SK-N-SH (cell line): ENCODE measurements at regions not wholly inside any gene's neighbourhood (a gene's known extent, or its start where the extent isn't known, plus 50 kb on each side); places are given as distances from the start of the nearest gene placed in this dataset.

Source experiments
- CTCF ChIA-PET: fragments of 300-600, 350-600 bp; formaldehyde crosslinking; extraction: SDS; loops from one replicate; lab custom pipeline; 2021; lab: Yijun Ruan, JAX
- POLR2A ChIA-PET: fragments of 350-600 bp; sonication (Branson Sonifier 250); formaldehyde crosslinking; extraction: SDS; loops from one replicate; lab custom pipeline; 2020; ENCODE audit warnings: antibody characterized with exemption, inconsistent platforms; lab: Yijun Ruan, JAX
- DNase-seq: peaks from one replicate; pipeline ENCODE4 v3.0.0; 2012
- H2AFZ ChIP-seq: fragments of 200-600 bp; sonication (generic); 2 replicates; pipeline ENCODE4 v1.8.1; 2016; ENCODE audit warnings: antibody characterized with exemption, mild to moderate bottlenecking, low read depth
- H3F3A ChIP-seq: fragments of 200-600 bp; sonication (generic); replicated peaks from 2 replicates; pipeline ENCODE3; 2016; ENCODE audit warnings: antibody characterized with exemption, mild to moderate bottlenecking; ENCODE audit not compliant: insufficient read depth
- H3K27ac ChIP-seq, 2 experiments: fragments of 200-500 bp in 1 of 2; fragments of 200-600 bp in 1 of 2; sonication (Bioruptor generic) in 1 of 2; sonication (generic), shearing (Covaris generic) in 1 of 2; 2 replicates each; pipeline versions ENCODE4 v1.5.1 to v1.6.1; 2014 to 2016; ENCODE audit warnings: low read depth in 2 of 2, inconsistent platforms in 1 of 2, low read length in 1 of 2, mild to moderate bottlenecking in 1 of 2, mixed read lengths in 1 of 2
- H3K27me3 ChIP-seq: fragments of 200-600 bp; sonication (generic), shearing (Covaris generic); 2 replicates; pipeline ENCODE4 v1.6.1; 2016; ENCODE audit warnings: mixed run types; ENCODE audit not compliant: insufficient read depth
- H3K36me3 ChIP-seq, 2 experiments: fragments of 200-500 bp in 1 of 2; fragments of 200-600 bp in 1 of 2; sonication (Bioruptor generic) in 1 of 2; sonication (generic) in 1 of 2; replicated peaks in 1 of 2; 2 replicates each; pipeline versions ENCODE3 to v1.5.1; 2014 to 2016; ENCODE audit warnings: low read length in 1 of 2, mild to moderate bottlenecking in 1 of 2; ENCODE audit not compliant: insufficient read depth in 2 of 2, control insufficient read depth in 1 of 2
- H3K4me1 ChIP-seq, 2 experiments: fragments of 200-500 bp in 1 of 2; fragments of 200-600 bp in 1 of 2; sonication (Bioruptor generic) in 1 of 2; sonication (generic), shearing (Covaris generic) in 1 of 2; 2 replicates each; pipeline versions ENCODE4 v1.5.1 to v1.6.1; 2014 to 2016; ENCODE audit warnings: low read depth in 1 of 2, low read length in 1 of 2, mixed run types in 1 of 2; ENCODE audit not compliant: insufficient read depth in 2 of 2, control insufficient read depth in 1 of 2
- H3K4me2 ChIP-seq: fragments of 200-600 bp; sonication (generic), shearing (Covaris generic); 2 replicates; pipeline ENCODE4 v1.6.1; 2017; ENCODE audit warnings: mixed run types
- H3K4me3 ChIP-seq, 2 experiments: fragments of 200-500 bp in 1 of 2; fragments of 200-600 bp in 1 of 2; sonication (Bioruptor generic) in 1 of 2; sonication (generic), shearing (Covaris generic) in 1 of 2; 2 replicates each; pipeline versions ENCODE4 v1.5.1 to v1.8.1; 2014 to 2016; ENCODE audit warnings: low read depth in 2 of 2, inconsistent platforms in 1 of 2, low read length in 1 of 2, mild to moderate bottlenecking in 1 of 2, mixed read lengths in 1 of 2, moderate library complexity in 1 of 2
- H3K79me2 ChIP-seq: fragments of 200-600 bp; sonication (generic); 2 replicates; pipeline ENCODE4 v1.8.1; 2017; ENCODE audit warnings: mild to moderate bottlenecking; ENCODE audit not compliant: insufficient read depth
- H3K9ac ChIP-seq: fragments of 200-600 bp; sonication (generic); 2 replicates; pipeline ENCODE4 v1.6.1; 2017; ENCODE audit warnings: mixed run types
- H3K9me2 ChIP-seq: fragments of 200-600 bp; sonication (generic); 2 replicates; pipeline ENCODE4 v1.6.1; 2017; ENCODE audit warnings: mixed run types
- H3K9me3 ChIP-seq: fragments of 200-600 bp; sonication (generic); 2 replicates; pipeline ENCODE4 v1.6.1; 2017; ENCODE audit warnings: mixed run types, mild to moderate bottlenecking, moderate library complexity
- H4K20me1 ChIP-seq: fragments of 200-600 bp; sonication (generic); 2 replicates; pipeline ENCODE4 v1.6.1; 2017; ENCODE audit warnings: mild to moderate bottlenecking, mixed run types; ENCODE audit not compliant: insufficient read depth
- CHD2 ChIP-seq: fragments of 150-350 bp; IDR thresholded peaks from 2 replicates; pipeline ENCODE4 v1.6.1; 2018; ENCODE audit warnings: low read length; ENCODE audit not compliant: partially characterized antibody
- ELF1 ChIP-seq: IDR thresholded peaks from 2 replicates; pipeline ENCODE4 v1.4.0; 2012
- EZH2phosphoT487 ChIP-seq: fragments of 200-600 bp; sonication (generic); IDR thresholded peaks from 2 replicates; pipeline ENCODE4 v1.6.1; 2017; ENCODE audit warnings: low read depth, mixed run types, mild to moderate bottlenecking, antibody characterized with exemption, moderate library complexity, borderline replicate concordance
- FOXJ3 ChIP-seq: sonication (generic); formaldehyde crosslinking; IDR thresholded peaks from 2 replicates; pipeline ENCODE4 v1.5.1; 2020; ENCODE audit warnings: mild to moderate bottlenecking, missing genetic modification reagents
- FOXM1 ChIP-seq: IDR thresholded peaks from 2 replicates; pipeline ENCODE4 v1.4.0; 2012; ENCODE audit warnings: low read depth, mild to moderate bottlenecking
- JUND ChIP-seq: IDR thresholded peaks from 2 replicates; pipeline ENCODE4 v1.4.0; 2012
- MAX ChIP-seq: IDR thresholded peaks from 2 replicates; pipeline ENCODE4 v1.4.0; 2012; ENCODE audit warnings: low read depth
- PBX3 ChIP-seq: IDR thresholded peaks from 2 replicates; pipeline ENCODE4; 2012
- POLR2AphosphoS5 ChIP-seq: IDR thresholded peaks from 2 replicates; pipeline ENCODE4 v1.6.1; 2012; ENCODE audit warnings: low read depth, low read length
- RAD21 ChIP-seq: IDR thresholded peaks from 2 replicates; pipeline ENCODE4 v1.6.1; 2012; ENCODE audit warnings: mild to moderate bottlenecking, low read length
- REST ChIP-seq: IDR thresholded peaks from 2 replicates; pipeline ENCODE4 v1.6.1; 2012; ENCODE audit warnings: mild to moderate bottlenecking, low read depth, low read length, moderate library complexity
- RFX5 ChIP-seq: IDR thresholded peaks from 2 replicates; pipeline ENCODE4 v1.6.1; 2012; ENCODE audit warnings: mild to moderate bottlenecking, improper control_type of control experiment, low read length
- RXRA ChIP-seq: IDR thresholded peaks from 2 replicates; pipeline ENCODE4 v1.4.0; 2012; ENCODE audit warnings: low read depth, mild to moderate bottlenecking, borderline replicate concordance
- TEAD4 ChIP-seq: IDR thresholded peaks from 2 replicates; pipeline ENCODE4 v1.4.0; 2012; ENCODE audit warnings: mild to moderate bottlenecking, borderline replicate concordance; ENCODE audit not compliant: insufficient read depth
- USF1 ChIP-seq: IDR thresholded peaks from 2 replicates; pipeline ENCODE4 v1.4.0; 2012; ENCODE audit warnings: low read depth, borderline replicate concordance
- USF2 ChIP-seq: fragments of 150-350 bp; IDR thresholded peaks from 2 replicates; pipeline ENCODE4 v1.6.1; 2017; ENCODE audit warnings: antibody characterized with exemption, low read length, low read depth, borderline replicate concordance
- YY1 ChIP-seq: IDR thresholded peaks from 2 replicates; pipeline ENCODE4 v1.4.0; 2012; ENCODE audit warnings: low read depth, mild to moderate bottlenecking
- WGBS: methylation state at CpG from one replicate; pipeline ENCODE4 v1.1.6; 2017; ENCODE audit warnings: low lambda C conversion rate; 5-methylcytosine and 5-hydroxymethylcytosine counted together

- TF ChIP-seq REST, result no peak
- TF ChIP-seq, all 33 proteins: peak for 0
Observed at GRCh38 chr17:77736721-77737120, 221.8 kb upstream of the TNRC6C start (continued).

GRCh38 chr17:77737442-77738265 is 220.8 kb upstream of the TNRC6C start:
- H3K9me3 ChIP-seq, result no peaks in the 10 kb centered on the region
- no peak overlapping the region for H3K4me2 ChIP-seq
- H3K27me3 ChIP-seq, result peaks cover 12% of the 10 kb centered on the region; the same call in 1 of the 2 replicates
- H3K4me1 ChIP-seq, result peaks cover 12 to 35% of the 10 kb centered on the region in 2 experiments; a peak in 3 of 4 replicates
- no peak overlapping the region for H3K27ac ChIP-seq
- H3K4me3 ChIP-seq, result no peak overlapping the region
- H3K36me3 ChIP-seq, result no peaks in the 10 kb centered on the region
- no peak for DNase-seq
- WGBS, result 80% methylated on average over 21 of the region's 21 CpGs
- CTCF ChIA-PET, result interaction anchor here (0.8 to 2.0 kb wide), 4 partner anchors 8 to 277 kb away, joined by 3 to 6 read pairs (median 4); no protein-coding TSS in a partner anchor
- POLR2A ChIA-PET, result interaction anchor here (3.4 kb wide), 1 partner anchor 220 kb away, joined by 25 read pairs; the partner anchor contains the start of gene TNRC6C
- H3K79me2 ChIP-seq, result no peaks in the 10 kb centered on the region
- no peak overlapping the region for H3K9ac ChIP-seq
- TF ChIP-seq RAD21 (no peak), FOXM1 (no peak), ELF1 (no peak), YY1 (no peak), TEAD4 (no peak), MAX (no peak), POLR2AphosphoS5 (no peak), EZH2phosphoT487 (no peak), RFX5 (no peak), JUND (no peak), FOXJ3 (CRISPR knock-in tag) (no peak), CHD2 (no peak), USF1 (no peak), RXRA (no peak), PBX3 (no peak), USF2 (no peak)
- no peak overlapping the region for H2AFZ ChIP-seq
- H4K20me1 ChIP-seq, result no peaks in the 10 kb centered on the region
- no peaks in the 10 kb centered on the region for H3F3A ChIP-seq
- H3K9me2 ChIP-seq, result no peaks in the 10 kb centered on the region
